GM21786 (cell line): ENCODE measurements at regions not wholly inside any gene's neighbourhood (a gene's known extent, or its start where the extent isn't known, plus 50 kb on each side); places are given as distances from the start of the nearest gene placed in this dataset.

Experiments used
- ATAC-seq: cut with Tn5 transposase; IDR thresholded peaks from one replicate; pipeline ENCODE4 v1.9.1; 2021; ENCODE audit not compliant: unreplicated experiment

- peak; percentile 36 for ATAC-seq
These were observed 100.0 kb upstream of the RIPOR2 start for GRCh38 chr6:25035512-25036435.

GRCh38 chr6:25036461-25036860 lies 100.7 kb upstream of the RIPOR2 start:
- ATAC-seq: no peak

- no peak for ATAC-seq
These were observed 102.5 kb upstream of the RIPOR2 start for GRCh38 chr6:25038300-25038699.

GRCh38 chr6:25038999-25039398 lies 103.2 kb upstream of the RIPOR2 start:
- no peak for ATAC-seq

GRCh38 chr6:25041485-25042035 lies 105.8 kb upstream of the RIPOR2 start:
- no peak for ATAC-seq

- ATAC-seq: peak; percentile 38
These were observed 106.3 kb upstream of the RIPOR2 start for GRCh38 chr6:25042036-25042521.

GRCh38 chr6:25042536-25042935 lies 106.8 kb upstream of the RIPOR2 start:
- no peak for ATAC-seq

- ATAC-seq: no peak
These were observed 107.4 kb upstream of the RIPOR2 start for GRCh38 chr6:25042984-25043725.

- ATAC-seq: no peak
These were observed 108.1 kb upstream of the RIPOR2 start for GRCh38 chr6:25043892-25044291.

- no peak for ATAC-seq
These were observed 111.2 kb upstream of the RIPOR2 start for GRCh38 chr6:25046942-25047341.

GRCh38 chr6:25050356-25050755 lies 114.6 kb upstream of the RIPOR2 start:
- ATAC-seq: no peak

GRCh38 chr6:25051083-25051482 lies 115.3 kb upstream of the RIPOR2 start:
- ATAC-seq: no peak

GRCh38 chr6:25052181-25052580 lies 116.4 kb upstream of the RIPOR2 start:
- no peak for ATAC-seq

- peak; percentile 87 for ATAC-seq
These were observed 118.2 kb upstream of the RIPOR2 start for GRCh38 chr6:25053875-25054371.

GRCh38 chr6:25054469-25054868 lies 118.7 kb upstream of the RIPOR2 start:
- ATAC-seq: no peak

- peak; percentile 52 for ATAC-seq
These were observed 120.4 kb upstream of the RIPOR2 start for GRCh38 chr6:25056130-25056529.

- no peak for ATAC-seq
These were observed 121.5 kb upstream of the RIPOR2 start for GRCh38 chr6:25057111-25057905.

- ATAC-seq: no peak
These were observed 122.7 kb upstream of the RIPOR2 start for GRCh38 chr6:25058441-25058840.

- no peak for ATAC-seq
These were observed 123.2 kb upstream of the RIPOR2 start for GRCh38 chr6:25058941-25059340.

GRCh38 chr6:25060522-25060921 lies 124.8 kb upstream of the RIPOR2 start:
- no peak for ATAC-seq
